Nephron progenitor cell (in vitro differentiated cells): ENCODE measurements at regions not wholly inside any gene's neighbourhood (a gene's known extent, or its start where the extent isn't known, plus 50 kb on each side); places are given as distances from the start of the nearest gene placed in this dataset.

Experiments used
- DNase-seq: peaks from one replicate; pipeline ENCODE4 v3.0.0; 2021
- H3K27ac Mint-ChIP-seq: 2 replicates; pipeline ENCODE4 v1.8.0; 2021; ENCODE audit warnings: mild to moderate bottlenecking, moderate library complexity, mixed read lengths
- H3K27me3 Mint-ChIP-seq: 2 replicates; pipeline ENCODE4 v1.8.0; 2021; ENCODE audit warnings: mild to moderate bottlenecking, low read depth, mixed read lengths; ENCODE audit not compliant: poor library complexity
- H3K36me3 Mint-ChIP-seq: 2 replicates; pipeline ENCODE4 v1.8.0; 2021; ENCODE audit warnings: low read depth, mixed read lengths
- H3K4me1 Mint-ChIP-seq: 2 replicates; pipeline ENCODE4 v1.8.0; 2021; ENCODE audit warnings: mixed read lengths
- H3K4me3 Mint-ChIP-seq: 2 replicates; pipeline ENCODE4 v1.8.0; 2021; ENCODE audit warnings: mild to moderate bottlenecking, moderate library complexity, mixed read lengths
- H3K9me3 Mint-ChIP-seq: 2 replicates; pipeline ENCODE4 v1.8.0; 2021; ENCODE audit warnings: mild to moderate bottlenecking, moderate library complexity, mixed read lengths
- TF ChIP-seq, protein P1 (sequence below): fragments of 200-600 bp; sonication (generic); IDR thresholded peaks from 2 replicates; pipeline ENCODE4 v1.5.0; 2021; ENCODE audit warnings: antibody characterized with exemption

DNA sequence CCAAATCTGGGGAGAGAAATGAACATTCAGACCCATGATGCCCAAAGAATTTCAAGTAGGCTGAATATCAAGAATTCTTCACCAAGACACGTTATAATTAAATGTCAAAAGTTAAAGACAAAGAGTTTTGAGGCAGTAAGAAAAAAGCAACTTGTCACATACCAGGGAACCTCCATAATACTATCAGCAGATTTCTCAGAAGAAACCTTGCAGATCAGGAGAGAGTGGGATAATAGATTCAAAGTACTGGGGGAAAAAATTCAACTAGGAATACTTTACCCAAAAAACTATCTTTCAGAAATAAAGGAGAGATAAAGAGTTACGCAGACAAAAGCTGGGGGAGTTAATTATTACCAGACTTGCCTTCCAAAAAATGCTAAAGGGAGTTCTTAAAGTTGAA is 516.0 kb downstream of the CETN3 start:
- peaks cover 44% of the 10 kb centered on the region for H3K9me3 Mint-ChIP-seq
- no peak for DNase-seq
- no peak overlapping the region for H3K27ac Mint-ChIP-seq
- no peak overlapping the region for H3K4me3 Mint-ChIP-seq
- no peaks in the 10 kb centered on the region for H3K4me1 Mint-ChIP-seq
- no peaks in the 10 kb centered on the region for H3K27me3 Mint-ChIP-seq
- peaks cover 8% of the 10 kb centered on the region for H3K36me3 Mint-ChIP-seq
- TF ChIP-seq, protein P1, sequence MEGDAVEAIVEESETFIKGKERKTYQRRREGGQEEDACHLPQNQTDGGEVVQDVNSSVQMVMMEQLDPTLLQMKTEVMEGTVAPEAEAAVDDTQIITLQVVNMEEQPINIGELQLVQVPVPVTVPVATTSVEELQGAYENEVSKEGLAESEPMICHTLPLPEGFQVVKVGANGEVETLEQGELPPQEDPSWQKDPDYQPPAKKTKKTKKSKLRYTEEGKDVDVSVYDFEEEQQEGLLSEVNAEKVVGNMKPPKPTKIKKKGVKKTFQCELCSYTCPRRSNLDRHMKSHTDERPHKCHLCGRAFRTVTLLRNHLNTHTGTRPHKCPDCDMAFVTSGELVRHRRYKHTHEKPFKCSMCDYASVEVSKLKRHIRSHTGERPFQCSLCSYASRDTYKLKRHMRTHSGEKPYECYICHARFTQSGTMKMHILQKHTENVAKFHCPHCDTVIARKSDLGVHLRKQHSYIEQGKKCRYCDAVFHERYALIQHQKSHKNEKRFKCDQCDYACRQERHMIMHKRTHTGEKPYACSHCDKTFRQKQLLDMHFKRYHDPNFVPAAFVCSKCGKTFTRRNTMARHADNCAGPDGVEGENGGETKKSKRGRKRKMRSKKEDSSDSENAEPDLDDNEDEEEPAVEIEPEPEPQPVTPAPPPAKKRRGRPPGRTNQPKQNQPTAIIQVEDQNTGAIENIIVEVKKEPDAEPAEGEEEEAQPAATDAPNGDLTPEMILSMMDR = no peak

DNA sequence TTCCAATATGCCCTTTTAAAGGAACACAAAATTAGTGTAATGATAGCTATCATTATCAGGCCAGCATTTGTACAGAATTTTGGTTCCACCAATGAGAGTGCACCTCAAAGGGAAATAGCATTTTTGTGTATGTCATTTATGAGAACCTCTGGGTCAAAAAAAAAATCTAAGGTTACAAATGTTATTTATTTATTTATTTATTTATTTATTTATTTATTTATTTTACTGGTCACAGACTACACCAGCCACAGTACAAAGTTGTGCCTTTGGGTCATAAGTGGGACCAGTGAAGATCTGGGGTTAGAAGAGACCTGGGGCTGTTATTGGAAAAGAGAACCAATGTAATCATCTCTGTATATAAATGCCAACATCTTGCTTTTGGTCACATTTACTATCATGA is 523.9 kb downstream of the CETN3 start:
- Mint-ChIP-seq H3K4me3 (no peak overlapping the region), H3K27me3 (peaks cover 3% of the 10 kb centered on the region), H3K36me3 (no peaks in the 10 kb centered on the region), H3K27ac (no peak overlapping the region), H3K4me1 (no peaks in the 10 kb centered on the region), H3K9me3 (no peaks in the 10 kb centered on the region)
- no peak for DNase-seq
- TF ChIP-seq, protein P1 = no peak

DNA sequence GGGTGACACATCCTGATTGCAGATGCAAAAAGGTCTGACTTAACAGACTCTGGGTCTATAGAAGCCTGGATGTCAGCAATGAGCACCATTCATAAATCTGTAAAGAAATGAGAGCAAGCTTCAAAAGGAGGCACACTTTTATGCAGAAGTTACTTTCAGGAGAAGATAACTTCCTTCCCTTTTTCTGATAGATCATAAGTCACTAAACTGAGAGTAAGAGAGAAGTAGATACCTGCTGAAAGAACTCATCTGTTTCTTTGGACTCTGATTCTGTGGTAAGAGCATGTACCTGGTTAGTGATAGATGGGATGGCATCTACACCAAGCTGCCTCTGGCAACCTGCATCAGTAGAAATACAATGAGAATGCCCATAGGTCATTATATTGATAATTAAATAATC is 525.6 kb downstream of the CETN3 start:
- H3K4me3 Mint-ChIP-seq = no peak overlapping the region
- H3K27ac Mint-ChIP-seq = no peak overlapping the region
- H3K9me3 Mint-ChIP-seq = no peaks in the 10 kb centered on the region
- H3K4me1 Mint-ChIP-seq = no peaks in the 10 kb centered on the region
- DNase-seq = no peak
- TF ChIP-seq, protein P1 = no peak
- peaks cover 3% of the 10 kb centered on the region for H3K27me3 Mint-ChIP-seq
- no peaks in the 10 kb centered on the region for H3K36me3 Mint-ChIP-seq

DNA sequence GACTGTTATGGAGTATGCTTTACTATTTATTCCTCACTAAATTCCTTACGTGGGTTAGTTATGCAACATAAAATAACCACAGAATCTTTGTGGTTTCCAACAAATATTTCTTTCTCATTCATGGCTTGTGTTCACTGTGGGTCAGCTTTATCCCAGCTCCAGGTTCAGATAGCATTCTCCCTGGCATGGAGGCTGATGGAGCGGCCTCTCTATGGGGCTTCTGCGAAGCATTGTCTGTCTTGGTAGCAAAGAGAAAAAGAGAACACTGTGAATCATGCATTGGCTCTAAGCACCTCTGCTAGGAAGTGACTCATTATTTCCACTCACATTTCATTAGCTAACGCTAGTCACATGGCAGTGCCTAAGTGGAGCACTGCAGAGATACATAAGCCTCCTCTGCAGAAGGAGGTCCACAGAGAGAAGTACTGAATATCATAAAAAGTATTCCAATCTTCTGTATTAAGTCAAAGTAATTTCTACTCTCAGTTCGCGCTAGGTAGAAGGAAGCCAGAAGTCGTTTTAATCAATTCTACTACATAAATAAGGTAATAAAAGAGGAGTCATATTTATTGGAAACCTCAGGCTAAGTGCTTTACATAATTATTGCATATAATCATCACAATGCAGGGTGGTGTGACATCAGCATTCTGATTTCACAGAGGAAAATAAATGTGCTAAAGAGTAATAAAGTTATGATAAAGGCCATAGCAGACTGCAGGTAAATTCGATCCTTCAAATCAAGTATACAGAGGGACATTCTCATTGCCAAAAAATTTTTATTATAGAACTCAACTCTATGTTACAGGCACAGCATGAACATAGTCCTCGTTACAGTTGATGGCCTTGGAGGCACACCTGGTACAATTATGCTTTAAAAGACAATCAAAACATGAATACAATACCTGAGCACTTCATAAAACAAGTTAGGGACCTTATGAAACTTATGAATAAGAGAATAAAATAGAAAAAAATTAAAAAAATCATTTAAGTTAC is 531.1 kb downstream of the CETN3 start:
- TF ChIP-seq, protein P1 = no peak
- Mint-ChIP-seq H3K36me3 (no peaks in the 10 kb centered on the region), H3K4me1 (no peaks in the 10 kb centered on the region), H3K9me3 (no peaks in the 10 kb centered on the region), H3K27me3 (no peaks in the 10 kb centered on the region), H3K4me3 (no peak overlapping the region), H3K27ac (no peak overlapping the region)
- DNase-seq = no peak

DNA sequence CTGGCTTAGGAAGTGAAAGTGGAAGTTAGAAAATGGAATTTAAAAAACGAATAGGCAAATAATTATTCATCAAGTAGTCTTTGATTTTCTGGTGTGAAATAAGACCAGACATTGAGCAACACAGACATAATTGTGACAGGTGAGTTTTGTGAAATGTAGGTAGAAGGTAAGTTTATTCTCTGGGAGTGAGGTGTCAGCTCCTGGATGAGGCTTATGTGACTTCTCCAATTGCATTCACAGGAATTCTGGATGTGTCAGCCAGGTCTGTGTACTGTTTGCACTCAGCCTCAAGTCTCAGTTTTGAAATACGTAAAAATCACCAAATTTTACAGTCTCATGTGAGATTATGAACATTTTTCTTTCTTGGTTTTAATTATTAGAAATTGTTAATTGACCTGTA is 537.6 kb downstream of the CETN3 start:
- no peaks in the 10 kb centered on the region for H3K4me1 Mint-ChIP-seq
- no peak for DNase-seq
- TF ChIP-seq, protein P1 = no peak
- H3K27me3 Mint-ChIP-seq = no peaks in the 10 kb centered on the region
- H3K27ac Mint-ChIP-seq = no peak overlapping the region
- H3K4me3 Mint-ChIP-seq = no peak overlapping the region
- H3K36me3 Mint-ChIP-seq = no peaks in the 10 kb centered on the region
- no peaks in the 10 kb centered on the region for H3K9me3 Mint-ChIP-seq

DNA sequence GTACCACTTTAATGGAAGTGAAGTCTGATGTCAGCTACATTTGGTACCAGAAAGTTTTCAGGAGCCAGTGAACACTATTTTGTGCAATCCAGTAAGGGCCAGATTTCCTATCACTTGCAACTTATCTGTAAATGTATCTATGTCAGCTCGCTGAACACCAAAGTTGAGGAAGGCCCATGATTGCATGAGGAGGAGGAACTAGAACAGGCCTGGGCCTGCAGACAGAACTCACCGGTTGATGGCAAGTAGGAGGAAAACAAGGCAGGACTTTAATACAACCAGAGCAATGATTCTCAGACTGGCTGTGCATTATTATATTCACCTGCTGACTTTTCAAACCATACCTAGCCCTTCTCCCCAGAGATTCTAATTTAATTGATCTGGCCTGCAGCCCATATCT is 540.2 kb downstream of the CETN3 start:
- no peaks in the 10 kb centered on the region for H3K9me3 Mint-ChIP-seq
- no peak overlapping the region for H3K27ac Mint-ChIP-seq
- no peak for DNase-seq
- no peak overlapping the region for H3K4me3 Mint-ChIP-seq
- H3K4me1 Mint-ChIP-seq = no peaks in the 10 kb centered on the region
- no peaks in the 10 kb centered on the region for H3K27me3 Mint-ChIP-seq
- H3K36me3 Mint-ChIP-seq = no peaks in the 10 kb centered on the region
- TF ChIP-seq, protein P1 = no peak
